Activated naive CD4-positive, alpha-beta T cell (primary cell): ENCODE measurements at regions not wholly inside any gene's neighbourhood (a gene's known extent, or its start where the extent isn't known, plus 50 kb on each side); places are given as distances from the start of the nearest gene placed in this dataset.
"Not testable (repeated sequence)": the region's sequence is repeated elsewhere in the genome, so short reads cannot be mapped to it uniquely, and the experiment has no call there.

Source experiments
- DNase-seq, 4 experiments: peaks; one replicate each; lab custom pipeline; 2025; lab: John Stamatoyannopoulos, UW

DNA sequence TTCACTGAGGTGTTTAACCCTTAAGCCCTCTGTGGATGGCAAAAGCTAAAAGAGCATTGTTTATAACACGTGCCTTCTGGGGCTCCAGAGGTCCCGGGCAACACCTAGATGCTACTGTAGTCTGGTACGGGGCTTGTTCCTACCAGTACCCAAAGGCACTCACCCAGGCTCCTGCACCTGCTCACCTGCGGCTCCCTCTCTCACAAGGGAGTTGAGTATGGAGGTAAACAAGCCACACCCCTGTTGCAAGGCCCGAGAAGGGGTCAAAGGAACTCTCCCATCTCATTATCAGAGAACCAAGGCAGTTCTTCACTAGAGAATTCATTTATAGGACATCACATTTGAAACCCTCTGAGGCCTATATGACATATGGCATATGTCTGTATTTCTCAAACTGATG is 53.4 kb upstream of the IL6ST start:
- DNase-seq: peak in 1 of 4 experiments; percentile 11

DNA sequence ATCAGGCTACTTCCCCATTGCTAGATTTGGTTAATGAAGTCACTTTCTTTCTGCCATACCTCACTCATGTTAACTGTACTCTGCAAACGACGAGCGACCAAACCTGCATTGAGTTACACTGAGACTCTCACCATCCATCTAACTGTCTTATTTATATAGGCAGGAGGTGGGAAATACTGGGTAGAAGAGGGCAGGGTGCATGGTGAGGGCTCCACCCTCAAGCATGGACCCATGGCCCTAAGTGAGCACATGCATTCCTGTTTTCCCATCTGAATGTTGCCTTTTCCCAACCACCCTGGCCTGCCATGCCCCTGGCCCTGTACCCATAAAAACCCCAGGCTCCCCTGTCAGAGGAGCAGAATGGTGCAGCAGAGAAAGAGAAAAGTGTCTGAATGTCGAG is 52.7 kb upstream of the IL6ST start:
- DNase-seq: no peak

- no peak for DNase-seq
These were observed 50.7 kb upstream of the IL6ST start for GRCh38 chr5:56045469-56045868.

- not testable (repeated sequence) for DNase-seq
These were observed 50.1 kb upstream of the IL6ST start for GRCh38 chr5:56044746-56045428.
